ENCODE measurements at regions not wholly inside any gene's neighbourhood (a gene's known extent, or its start where the extent isn't known, plus 50 kb on each side); places are given as distances from the start of the nearest gene placed in this dataset.

DNA sequence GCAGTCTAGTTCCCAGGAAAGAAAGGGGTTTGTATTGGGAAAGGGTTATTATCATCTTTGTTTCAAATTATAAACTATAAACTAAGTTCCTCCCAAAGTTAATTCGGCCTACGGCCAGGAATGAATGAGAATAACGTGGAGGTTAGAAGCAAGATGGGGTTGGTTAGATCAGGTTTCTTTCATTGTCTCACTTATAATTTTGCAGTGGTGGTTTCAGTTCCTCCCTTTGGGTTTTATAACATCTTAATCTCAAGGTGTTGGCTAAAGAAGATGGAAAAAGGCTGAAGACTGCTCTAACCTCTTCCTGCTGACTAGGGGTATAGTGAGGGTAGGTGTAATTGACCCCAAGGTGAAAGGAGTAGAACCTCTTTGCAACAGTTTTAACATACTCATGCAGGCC lies 1050.7 kb downstream of the OTOL1 start:
- no peak for DNase-seq
- Histone ChIP-seq H3K9me3 (replicated peaks in 1 of 3) (no peaks in the 10 kb centered on the region), H3K27ac (no peak overlapping the region), H3K36me3 (replicated peaks in 1 of 2) (no peaks in the 10 kb centered on the region), H3K4me3 (no peak overlapping the region), H3K4me1 (replicated peaks in 1 of 2) (no peaks in the 10 kb centered on the region), H3K27me3 (no peaks in the 10 kb centered on the region)
- intact Hi-C loops (cut with DNase I): no loop called here
- WGBS, 4 donors: 83 to 96% (median 90%) methylated on average over 3 of the region's 3 CpGs
- TF ChIP-seq POLR2A (IDR thresholded peaks at IDR 0.05): no peak
- TF ChIP-seq, protein P1, sequence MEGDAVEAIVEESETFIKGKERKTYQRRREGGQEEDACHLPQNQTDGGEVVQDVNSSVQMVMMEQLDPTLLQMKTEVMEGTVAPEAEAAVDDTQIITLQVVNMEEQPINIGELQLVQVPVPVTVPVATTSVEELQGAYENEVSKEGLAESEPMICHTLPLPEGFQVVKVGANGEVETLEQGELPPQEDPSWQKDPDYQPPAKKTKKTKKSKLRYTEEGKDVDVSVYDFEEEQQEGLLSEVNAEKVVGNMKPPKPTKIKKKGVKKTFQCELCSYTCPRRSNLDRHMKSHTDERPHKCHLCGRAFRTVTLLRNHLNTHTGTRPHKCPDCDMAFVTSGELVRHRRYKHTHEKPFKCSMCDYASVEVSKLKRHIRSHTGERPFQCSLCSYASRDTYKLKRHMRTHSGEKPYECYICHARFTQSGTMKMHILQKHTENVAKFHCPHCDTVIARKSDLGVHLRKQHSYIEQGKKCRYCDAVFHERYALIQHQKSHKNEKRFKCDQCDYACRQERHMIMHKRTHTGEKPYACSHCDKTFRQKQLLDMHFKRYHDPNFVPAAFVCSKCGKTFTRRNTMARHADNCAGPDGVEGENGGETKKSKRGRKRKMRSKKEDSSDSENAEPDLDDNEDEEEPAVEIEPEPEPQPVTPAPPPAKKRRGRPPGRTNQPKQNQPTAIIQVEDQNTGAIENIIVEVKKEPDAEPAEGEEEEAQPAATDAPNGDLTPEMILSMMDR (IDR thresholded peaks at IDR 0.05): no peak

DNA sequence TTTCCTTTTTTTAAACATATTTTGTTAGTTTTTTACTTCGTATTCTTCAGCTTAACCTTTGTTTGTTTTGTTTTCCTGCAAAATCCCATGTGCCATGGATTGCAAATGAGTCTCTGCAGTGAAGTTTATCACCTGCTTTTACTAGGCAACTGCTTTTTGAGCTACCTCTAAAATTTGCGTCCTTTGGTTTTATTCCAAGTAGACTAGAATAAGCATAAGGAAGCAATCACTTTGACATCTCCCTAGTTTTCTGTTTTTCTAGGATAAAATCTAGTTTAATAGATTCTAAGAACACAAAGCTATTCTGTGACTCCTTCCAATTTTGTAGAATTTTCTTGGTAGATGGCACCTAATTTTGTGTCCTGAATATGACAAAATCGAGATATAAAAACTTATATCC lies 1059.2 kb downstream of the OTOL1 start:
- H3K36me3 ChIP-seq (replicated peaks in 1 of 2): no peaks in the 10 kb centered on the region
- H3K27me3 ChIP-seq: no peaks in the 10 kb centered on the region
- no peak for DNase-seq
- TF ChIP-seq, protein P1 (IDR thresholded peaks at IDR 0.05): no peak
- TF ChIP-seq POLR2A (IDR thresholded peaks at IDR 0.05): no peak
- no peak overlapping the region for H3K4me3 ChIP-seq
- no peak overlapping the region for H3K27ac ChIP-seq
- intact Hi-C loops (cut with DNase I): no loop called here
- H3K9me3 ChIP-seq (replicated peaks in 1 of 3): no peaks in the 10 kb centered on the region
- no peaks in the 10 kb centered on the region for H3K4me1 ChIP-seq (replicated peaks in 1 of 2)
- WGBS, 4 donors: 51 to 60% (median 54%) methylated on average over 3 of the region's 3 CpGs

DNA sequence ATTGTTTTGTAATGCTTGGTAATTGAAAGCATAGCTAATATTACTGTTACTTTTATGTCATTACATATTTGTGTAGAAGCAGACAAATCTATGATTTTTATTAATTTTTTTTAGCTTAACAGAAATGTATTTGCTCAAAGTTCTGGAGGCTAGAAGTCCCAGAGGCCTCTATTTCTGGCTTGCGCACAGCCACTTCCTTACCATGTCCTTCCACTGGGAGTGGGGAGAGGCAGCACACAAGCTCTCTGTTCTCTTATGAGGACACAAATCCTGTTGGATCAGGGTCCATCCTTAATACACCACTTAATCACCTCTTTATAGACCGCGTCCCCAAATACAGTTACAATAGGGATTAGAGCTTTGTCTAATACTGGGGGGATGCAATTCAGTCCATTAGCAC lies 1061.4 kb downstream of the OTOL1 start:
- intact Hi-C loops (cut with DNase I): no loop called here
- H3K9me3 ChIP-seq (replicated peaks in 1 of 3): no peaks in the 10 kb centered on the region
- no peaks in the 10 kb centered on the region for H3K36me3 ChIP-seq (replicated peaks in 1 of 2)
- no peaks in the 10 kb centered on the region for H3K27me3 ChIP-seq
- TF ChIP-seq POLR2A (IDR thresholded peaks at IDR 0.05): no peak
- TF ChIP-seq, protein P1 (IDR thresholded peaks at IDR 0.05): no peak
- H3K4me3 ChIP-seq: no peak overlapping the region
- 63 to 99% (median 81%) methylated on average over 3 of the region's 3 CpGs for whole genome bisulfite sequencing, 4 donors
- DNase-seq: no peak
- no peaks in the 10 kb centered on the region for H3K4me1 ChIP-seq (replicated peaks in 1 of 2)
- H3K27ac ChIP-seq: no peak overlapping the region

DNA sequence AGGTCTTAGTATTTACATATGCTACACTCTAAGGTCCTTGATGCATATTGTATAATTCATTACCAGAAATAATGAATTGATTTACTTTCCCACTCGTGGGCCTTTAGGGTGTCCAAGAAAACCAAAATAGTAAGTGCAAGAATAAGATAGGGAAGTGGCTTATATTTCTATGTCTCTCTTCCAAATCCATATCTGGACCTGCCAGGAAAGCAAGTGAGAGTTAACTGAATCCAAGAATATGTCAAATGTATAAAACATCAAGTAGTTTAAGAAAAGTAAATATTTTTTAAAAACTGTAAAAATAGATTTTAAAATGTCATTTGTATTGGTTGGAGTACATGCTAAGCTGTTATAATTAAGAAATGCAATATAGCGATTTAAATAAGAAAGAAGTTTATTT lies 1072.1 kb downstream of the OTOL1 start:
- TF ChIP-seq POLR2A (IDR thresholded peaks at IDR 0.05): no peak
- TF ChIP-seq, protein P1 (IDR thresholded peaks at IDR 0.05): no peak
- H3K4me3 ChIP-seq: no peak overlapping the region
- no peaks in the 10 kb centered on the region for H3K9me3 ChIP-seq (replicated peaks in 1 of 3)
- H3K36me3 ChIP-seq (replicated peaks in 1 of 2): no peaks in the 10 kb centered on the region
- no peaks in the 10 kb centered on the region for H3K4me1 ChIP-seq (replicated peaks in 1 of 2)
- WGBS, 4 donors: 58 to 71% (median 66%) methylated on average over 2 of the region's 2 CpGs
- DNase-seq: no peak
- intact Hi-C loops (cut with DNase I): no loop called here
- no peak overlapping the region for H3K27ac ChIP-seq
- no peaks in the 10 kb centered on the region for H3K27me3 ChIP-seq
